Panc1 (cell line): ENCODE measurements at regions not wholly inside any gene's neighbourhood (a gene's known extent, or its start where the extent isn't known, plus 50 kb on each side); places are given as distances from the start of the nearest gene placed in this dataset.

Experiments
- ATAC-seq: fragments of 200-7000 bp; cut with Tn5 transposase; 2 replicates; pipeline ENCODE4 v1.9.1; 2020; ENCODE audit warnings: mild to moderate bottlenecking, moderate library complexity
- BruUV-seq: library from RNA; stranded (reverse); fragments of 400-500 nt; replicated peaks from 2 replicates; lab custom pipeline; 2021; lab: Mats Ljungman, UMichigan
- CTCF ChIA-PET: fragments of 300-600 bp; sonication (Branson Sonifier 250); formaldehyde crosslinking; loops from one replicate; lab custom pipeline; 2022; ENCODE audit warnings: antibody characterized with exemption; lab: Charles Lee
- POLR2A ChIA-PET: fragments of 300-600 bp; sonication (Branson Sonifier 250); formaldehyde crosslinking; loops from one replicate; lab custom pipeline; 2022; ENCODE audit warnings: antibody characterized with exemption; lab: Charles Lee
- DNase-seq: peaks from one replicate; pipeline ENCODE4 v3.0.0-alpha.2; 2010; ENCODE audit warnings: low read depth, low spot score
- H3K27ac ChIP-seq: 2 replicates; pipeline ENCODE4 v1.5.1; 2011; ENCODE audit warnings: mild to moderate bottlenecking, low read length, inconsistent platforms
- H3K27me3 ChIP-seq: fragments of 200-500 bp; sonication (Bioruptor generic); 2 replicates; pipeline ENCODE4 v1.6.0; 2014; ENCODE audit warnings: low read length, inconsistent platforms; ENCODE audit not compliant: control insufficient read depth, insufficient read depth
- H3K36me3 ChIP-seq: fragments of 200-500 bp; sonication (Bioruptor generic); 2 replicates; pipeline ENCODE4 v1.5.1; 2014; ENCODE audit warnings: inconsistent platforms, mild to moderate bottlenecking, low read length, moderate library complexity; ENCODE audit not compliant: control insufficient read depth, insufficient read depth
- H3K4me1 ChIP-seq: 2 replicates; pipeline ENCODE4 v1.5.1; 2011; ENCODE audit warnings: inconsistent platforms, mild to moderate bottlenecking, low read length, moderate library complexity; ENCODE audit not compliant: control insufficient read depth, insufficient read depth
- H3K4me3 ChIP-seq, 2 experiments: 2 replicates each; pipeline ENCODE4 v1.5.1; 2011 to 2012; ENCODE audit warnings: low read depth in 2 of 2, low read length in 2 of 2, mild to moderate bottlenecking in 2 of 2, inconsistent platforms in 1 of 2, moderate library complexity in 1 of 2
- H3K9me3 ChIP-seq: fragments of 200-500 bp; sonication (Bioruptor generic); 2 replicates; pipeline ENCODE4 v1.5.1; 2014; ENCODE audit warnings: low read depth, mild to moderate bottlenecking, inconsistent platforms, low read length, moderate library complexity; ENCODE audit not compliant: control insufficient read depth, insufficient read depth
- POLR2AphosphoS5 ChIP-seq: IDR thresholded peaks from 2 replicates; pipeline ENCODE4 v1.6.1; 2012; ENCODE audit warnings: mild to moderate bottlenecking, low read depth, low read length, moderate library complexity
- REST ChIP-seq, 2 experiments: IDR thresholded peaks; 2 replicates each; pipeline ENCODE4 v1.6.1; 2011 to 2012; ENCODE audit warnings: low read depth in 2 of 2, control low read depth in 1 of 2, low read length in 1 of 2, mild to moderate bottlenecking in 1 of 2, moderate library complexity in 1 of 2; ENCODE audit not compliant: insufficient read depth in 1 of 2
- SIN3A ChIP-seq: IDR thresholded peaks from 2 replicates; pipeline ENCODE4 v1.6.1; 2012; ENCODE audit warnings: low read depth, mild to moderate bottlenecking, low read length, moderate library complexity, borderline replicate concordance; ENCODE audit not compliant: insufficient read depth
- TCF7L2 ChIP-seq: IDR thresholded peaks from 2 replicates; pipeline ENCODE4 v1.6.1; 2011; ENCODE audit warnings: mild to moderate bottlenecking, low read depth, low read length, inconsistent platforms
- in situ Hi-C: cut with HindIII; loops from 2 replicates; pipeline ENCODE4 v1.10.0; 2016; ENCODE audit warnings: low sequenced_read_pairs, low pct_unique_long_range_greater_than_20kb
- intact Hi-C: fragments of 100-400 bp; cut with micrococcal nuclease; formaldehyde crosslinking; loops from one replicate; pipeline ENCODE4 v1.10.0; 2022; ENCODE audit not compliant: unreplicated experiment
- TF ChIP-seq, protein P1 (sequence below): fragments of 450-650 bp; IDR thresholded peaks from 2 replicates; pipeline ENCODE4 v1.5.1; 2017; ENCODE audit warnings: mild to moderate bottlenecking

GRCh38 chr1:29565490-29565889 lies 329.2 kb downstream of the PTPRU start:
- no peaks in the 10 kb centered on the region; the same call in 1 of the 2 replicates for H3K4me1 ChIP-seq
- ChIA-PET POLR2A (no interaction called here), CTCF (no interaction called here)
- H3K9me3 ChIP-seq = peaks cover 21% of the 10 kb centered on the region; the same call in 1 of the 2 replicates
- in situ Hi-C loops = no loop called here
- no peak overlapping the region for H3K27ac ChIP-seq
- H3K27me3 ChIP-seq = no peaks in the 10 kb centered on the region
- no TSS peak for BruUV-seq
- H3K36me3 ChIP-seq = no peaks in the 10 kb centered on the region
- H3K4me3 ChIP-seq = no peak overlapping the region
- ATAC-seq (no peak), DNase-seq (no peak)
- intact Hi-C loops = no loop called here
- no peak for TF ChIP-seq SIN3A
- TF ChIP-seq REST (IDR thresholded peaks at IDR 0.05; ENCODE audit: insufficient read depth in 1 of 2, low read depth in 2 of 2, low read length in 1 of 2) = no peak
- no peak for TF ChIP-seq POLR2AphosphoS5
- TF ChIP-seq, protein P1, sequence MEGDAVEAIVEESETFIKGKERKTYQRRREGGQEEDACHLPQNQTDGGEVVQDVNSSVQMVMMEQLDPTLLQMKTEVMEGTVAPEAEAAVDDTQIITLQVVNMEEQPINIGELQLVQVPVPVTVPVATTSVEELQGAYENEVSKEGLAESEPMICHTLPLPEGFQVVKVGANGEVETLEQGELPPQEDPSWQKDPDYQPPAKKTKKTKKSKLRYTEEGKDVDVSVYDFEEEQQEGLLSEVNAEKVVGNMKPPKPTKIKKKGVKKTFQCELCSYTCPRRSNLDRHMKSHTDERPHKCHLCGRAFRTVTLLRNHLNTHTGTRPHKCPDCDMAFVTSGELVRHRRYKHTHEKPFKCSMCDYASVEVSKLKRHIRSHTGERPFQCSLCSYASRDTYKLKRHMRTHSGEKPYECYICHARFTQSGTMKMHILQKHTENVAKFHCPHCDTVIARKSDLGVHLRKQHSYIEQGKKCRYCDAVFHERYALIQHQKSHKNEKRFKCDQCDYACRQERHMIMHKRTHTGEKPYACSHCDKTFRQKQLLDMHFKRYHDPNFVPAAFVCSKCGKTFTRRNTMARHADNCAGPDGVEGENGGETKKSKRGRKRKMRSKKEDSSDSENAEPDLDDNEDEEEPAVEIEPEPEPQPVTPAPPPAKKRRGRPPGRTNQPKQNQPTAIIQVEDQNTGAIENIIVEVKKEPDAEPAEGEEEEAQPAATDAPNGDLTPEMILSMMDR = no peak
- TF ChIP-seq TCF7L2 = no peak

DNA sequence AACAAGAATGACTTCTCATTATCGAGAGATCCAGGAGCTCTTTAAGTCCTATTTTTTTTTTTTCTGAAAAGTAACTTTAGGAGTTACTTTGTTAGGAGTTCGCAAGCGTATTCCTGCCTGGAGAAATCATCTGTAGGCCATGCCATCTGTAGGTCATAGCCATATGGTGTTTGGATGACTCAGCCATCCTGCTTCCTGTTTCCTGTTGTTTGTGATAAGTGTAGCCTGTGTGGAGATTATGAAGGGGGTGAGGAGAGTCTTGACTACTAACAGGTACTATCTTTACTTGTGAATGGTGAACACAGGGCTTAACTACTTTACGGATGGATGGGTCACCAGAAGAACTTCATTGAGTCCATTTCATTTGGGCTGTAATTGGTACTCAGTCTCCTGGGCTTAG lies 327.2 kb downstream of the PTPRU start:
- no peak for DNase-seq
- Histone ChIP-seq H3K4me3 (no peak overlapping the region), H3K36me3 (no peaks in the 10 kb centered on the region), H3K27me3 (no peaks in the 10 kb centered on the region), H3K4me1 (no peaks in the 10 kb centered on the region), H3K9me3 (peaks cover 21% of the 10 kb centered on the region; the same call in 1 of the 2 replicates), H3K27ac (no peak overlapping the region)
- no TSS peak for BruUV-seq
- no peak for TF ChIP-seq TCF7L2
- TF ChIP-seq POLR2AphosphoS5 = no peak
- TF ChIP-seq SIN3A = no peak
- TF ChIP-seq, protein P1 = no peak
- TF ChIP-seq REST (IDR thresholded peaks at IDR 0.05; ENCODE audit: insufficient read depth in 1 of 2, low read depth in 2 of 2, low read length in 1 of 2) = no peak
- ATAC-seq = no peak
- POLR2A ChIA-PET = no interaction called here
- in situ Hi-C loops = no loop called here
- CTCF ChIA-PET = no interaction called here
- intact Hi-C loops = no loop called here
